ENCODE measurements at regions not wholly inside any gene's neighbourhood (a gene's known extent, or its start where the extent isn't known, plus 50 kb on each side); places are given as distances from the start of the nearest gene placed in this dataset.

GRCh38 chr5:25387953-25388352, 743.2 kb upstream of the CDH10 start:
- DNase-seq: no peak
- no peak for FAIRE-seq
- Histone ChIP-seq H3K4me3 (ENCODE audit: low read length in 3 of 3) (no peak overlapping the region), H3K9me3 (ENCODE audit: control insufficient read depth in 2 of 3, insufficient read depth in 1 of 3, low read length in 3 of 3) (peaks cover 0 to 7% (median 0%) of the 10 kb centered on the region in 3 donors), H3K36me3 (ENCODE audit: control insufficient read depth in 2 of 3, insufficient read depth in 3 of 3, low read length in 3 of 3) (no peaks in the 10 kb centered on the region), H3K27me3 (ENCODE audit: control insufficient read depth, insufficient read depth, low read length) (no peaks in the 10 kb centered on the region), H3K27ac (ENCODE audit: low read depth in 2 of 2, low read length in 2 of 2) (no peak overlapping the region), H3K9ac (ENCODE audit: low read length in 3 of 3) (no peak overlapping the region), H3K4me1 (ENCODE audit: control insufficient read depth in 2 of 3, insufficient read depth in 2 of 3, low read depth in 1 of 3, low read length in 3 of 3) (no peaks in the 10 kb centered on the region)
- TF ChIP-seq, protein P1, sequence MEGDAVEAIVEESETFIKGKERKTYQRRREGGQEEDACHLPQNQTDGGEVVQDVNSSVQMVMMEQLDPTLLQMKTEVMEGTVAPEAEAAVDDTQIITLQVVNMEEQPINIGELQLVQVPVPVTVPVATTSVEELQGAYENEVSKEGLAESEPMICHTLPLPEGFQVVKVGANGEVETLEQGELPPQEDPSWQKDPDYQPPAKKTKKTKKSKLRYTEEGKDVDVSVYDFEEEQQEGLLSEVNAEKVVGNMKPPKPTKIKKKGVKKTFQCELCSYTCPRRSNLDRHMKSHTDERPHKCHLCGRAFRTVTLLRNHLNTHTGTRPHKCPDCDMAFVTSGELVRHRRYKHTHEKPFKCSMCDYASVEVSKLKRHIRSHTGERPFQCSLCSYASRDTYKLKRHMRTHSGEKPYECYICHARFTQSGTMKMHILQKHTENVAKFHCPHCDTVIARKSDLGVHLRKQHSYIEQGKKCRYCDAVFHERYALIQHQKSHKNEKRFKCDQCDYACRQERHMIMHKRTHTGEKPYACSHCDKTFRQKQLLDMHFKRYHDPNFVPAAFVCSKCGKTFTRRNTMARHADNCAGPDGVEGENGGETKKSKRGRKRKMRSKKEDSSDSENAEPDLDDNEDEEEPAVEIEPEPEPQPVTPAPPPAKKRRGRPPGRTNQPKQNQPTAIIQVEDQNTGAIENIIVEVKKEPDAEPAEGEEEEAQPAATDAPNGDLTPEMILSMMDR (IDR thresholded peaks at IDR 0.05; ENCODE audit: borderline replicate concordance, extremely low read depth, insufficient read depth): no peak
- intact Hi-C loops (cut with DNase I): no loop called here

- intact Hi-C loops (cut with DNase I): no loop called here
- Histone ChIP-seq H3K4me1 (ENCODE audit: control insufficient read depth in 2 of 3, insufficient read depth in 2 of 3, low read depth in 1 of 3, low read length in 3 of 3) (no peaks in the 10 kb centered on the region), H3K9ac (ENCODE audit: low read length in 3 of 3) (no peak overlapping the region), H3K9me3 (ENCODE audit: control insufficient read depth in 2 of 3, insufficient read depth in 1 of 3, low read length in 3 of 3) (no peaks in the 10 kb centered on the region), H3K36me3 (ENCODE audit: control insufficient read depth in 2 of 3, insufficient read depth in 3 of 3, low read length in 3 of 3) (no peaks in the 10 kb centered on the region), H3K4me3 (ENCODE audit: low read length in 3 of 3) (no peak overlapping the region), H3K27ac (ENCODE audit: low read depth in 2 of 2, low read length in 2 of 2) (no peak overlapping the region), H3K27me3 (ENCODE audit: control insufficient read depth, insufficient read depth, low read length) (no peaks in the 10 kb centered on the region)
- FAIRE-seq: no peak
- TF ChIP-seq, protein P1 (IDR thresholded peaks at IDR 0.05; ENCODE audit: borderline replicate concordance, extremely low read depth, insufficient read depth): no peak
- DNase-seq: no peak
These were observed 718.0 kb upstream of the CDH10 start for GRCh38 chr5:25362799-25363198.

DNA sequence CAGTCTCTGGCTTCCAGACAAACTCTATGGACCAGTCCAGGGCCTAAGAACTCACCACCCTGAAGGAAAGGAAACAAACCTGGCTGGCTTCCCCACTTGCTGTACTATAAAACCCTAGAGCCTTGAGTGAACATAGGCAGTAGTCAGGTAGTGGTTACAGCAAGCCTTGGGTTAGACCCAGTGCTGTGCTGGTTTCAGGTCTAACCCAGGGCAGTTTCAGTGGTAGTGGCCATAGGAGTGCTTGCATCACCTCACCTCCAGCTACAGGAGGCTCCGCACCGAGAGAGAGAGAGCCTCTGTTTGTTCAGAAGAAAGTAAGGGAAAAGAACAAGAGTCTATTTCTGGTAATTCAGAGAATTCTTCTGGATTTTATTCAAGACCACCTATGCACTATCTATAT, 714.1 kb upstream of the CDH10 start:
- TF ChIP-seq, protein P1 (IDR thresholded peaks at IDR 0.05; ENCODE audit: borderline replicate concordance, extremely low read depth, insufficient read depth): no peak
- no peak overlapping the region for H3K4me3 ChIP-seq (ENCODE audit: low read length in 3 of 3)
- no peaks in the 10 kb centered on the region for H3K4me1 ChIP-seq (ENCODE audit: control insufficient read depth in 2 of 3, insufficient read depth in 2 of 3, low read depth in 1 of 3, low read length in 3 of 3)
- H3K36me3 ChIP-seq (ENCODE audit: control insufficient read depth in 2 of 3, insufficient read depth in 3 of 3, low read length in 3 of 3): no peaks in the 10 kb centered on the region
- no peak overlapping the region for H3K9ac ChIP-seq (ENCODE audit: low read length in 3 of 3)
- FAIRE-seq: no peak
- no peaks in the 10 kb centered on the region for H3K27me3 ChIP-seq (ENCODE audit: control insufficient read depth, insufficient read depth, low read length)
- intact Hi-C loops (cut with DNase I): no loop called here
- no peaks in the 10 kb centered on the region for H3K9me3 ChIP-seq (ENCODE audit: control insufficient read depth in 2 of 3, insufficient read depth in 1 of 3, low read length in 3 of 3)
- no peak for DNase-seq
- no peak overlapping the region for H3K27ac ChIP-seq (ENCODE audit: low read depth in 2 of 2, low read length in 2 of 2)

DNA sequence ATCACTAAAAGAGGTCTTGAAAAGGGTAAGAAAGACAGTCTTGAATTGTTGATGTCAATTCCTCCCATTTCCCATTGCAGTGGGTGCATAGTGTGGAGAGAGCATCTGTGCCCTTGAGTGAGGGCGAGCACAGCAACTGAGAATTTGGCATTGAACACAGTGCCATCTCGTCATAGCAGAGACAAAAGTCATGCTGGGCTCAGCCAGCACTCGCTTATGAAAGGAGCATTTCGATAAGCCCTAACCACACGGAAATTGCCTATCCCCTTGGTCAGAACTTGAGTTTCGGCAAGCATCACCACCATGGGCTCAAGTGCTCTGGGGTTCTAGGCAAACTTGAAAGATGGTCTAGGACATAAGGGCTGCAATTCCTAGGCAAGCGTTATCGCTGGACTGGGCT, 712.8 kb upstream of the CDH10 start:
- TF ChIP-seq, protein P1 (IDR thresholded peaks at IDR 0.05; ENCODE audit: borderline replicate concordance, extremely low read depth, insufficient read depth): no peak
- DNase-seq (no peak), FAIRE-seq (no peak)
- H3K4me3 ChIP-seq (ENCODE audit: low read length in 3 of 3): no peak overlapping the region
- intact Hi-C loops (cut with DNase I): no loop called here
- no peaks in the 10 kb centered on the region for H3K4me1 ChIP-seq (ENCODE audit: control insufficient read depth in 2 of 3, insufficient read depth in 2 of 3, low read depth in 1 of 3, low read length in 3 of 3)
- no peaks in the 10 kb centered on the region for H3K36me3 ChIP-seq (ENCODE audit: control insufficient read depth in 2 of 3, insufficient read depth in 3 of 3, low read length in 3 of 3)
- no peaks in the 10 kb centered on the region for H3K9me3 ChIP-seq (ENCODE audit: control insufficient read depth in 2 of 3, insufficient read depth in 1 of 3, low read length in 3 of 3)
- H3K9ac ChIP-seq (ENCODE audit: low read length in 3 of 3): no peak overlapping the region
- H3K27ac ChIP-seq (ENCODE audit: low read depth in 2 of 2, low read length in 2 of 2): no peak overlapping the region
- H3K27me3 ChIP-seq (ENCODE audit: control insufficient read depth, insufficient read depth, low read length): no peaks in the 10 kb centered on the region
